HL-60 (cell line): ENCODE measurements at regions not wholly inside any gene's neighbourhood (a gene's known extent, or its start where the extent isn't known, plus 50 kb on each side); places are given as distances from the start of the nearest gene placed in this dataset.

Source experiments
- POLR2AphosphoS5 ChIP-seq: IDR thresholded peaks from 2 replicates; pipeline ENCODE4 v1.6.1; 2012; ENCODE audit warnings: low read depth
- TF ChIP-seq, protein P1 (sequence below): IDR thresholded peaks from one replicate; pipeline ENCODE4 v1.5.1; 2011; ENCODE audit warnings: low read length, control low read depth, inconsistent platforms; ENCODE audit not compliant: insufficient read depth
- TF ChIP-seq, protein P2 (sequence below): IDR thresholded peaks from 2 replicates; pipeline ENCODE4 v1.6.1; 2012; ENCODE audit warnings: low read depth; ENCODE audit not compliant: insufficient replicate concordance

DNA sequence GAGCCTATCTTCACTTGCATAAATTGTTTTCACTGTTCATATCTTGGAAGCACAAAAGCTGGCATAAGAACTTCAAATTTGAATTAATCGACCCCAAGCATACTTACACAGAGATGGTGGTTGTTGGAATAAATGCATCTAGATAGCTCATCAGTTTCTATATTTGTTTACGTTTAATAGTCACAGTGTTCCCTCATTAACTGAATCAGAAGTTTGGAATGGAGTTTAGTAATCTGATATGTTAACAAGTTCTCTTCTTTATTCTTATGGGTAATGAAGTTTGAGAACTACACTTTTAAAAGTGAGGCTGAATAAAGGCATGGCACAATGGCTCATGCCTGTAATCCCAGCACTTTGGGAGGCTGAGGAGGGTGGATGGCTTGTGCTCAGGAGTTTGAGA is 886.7 kb upstream of the PCDH20 start:
- TF ChIP-seq, protein P1, sequence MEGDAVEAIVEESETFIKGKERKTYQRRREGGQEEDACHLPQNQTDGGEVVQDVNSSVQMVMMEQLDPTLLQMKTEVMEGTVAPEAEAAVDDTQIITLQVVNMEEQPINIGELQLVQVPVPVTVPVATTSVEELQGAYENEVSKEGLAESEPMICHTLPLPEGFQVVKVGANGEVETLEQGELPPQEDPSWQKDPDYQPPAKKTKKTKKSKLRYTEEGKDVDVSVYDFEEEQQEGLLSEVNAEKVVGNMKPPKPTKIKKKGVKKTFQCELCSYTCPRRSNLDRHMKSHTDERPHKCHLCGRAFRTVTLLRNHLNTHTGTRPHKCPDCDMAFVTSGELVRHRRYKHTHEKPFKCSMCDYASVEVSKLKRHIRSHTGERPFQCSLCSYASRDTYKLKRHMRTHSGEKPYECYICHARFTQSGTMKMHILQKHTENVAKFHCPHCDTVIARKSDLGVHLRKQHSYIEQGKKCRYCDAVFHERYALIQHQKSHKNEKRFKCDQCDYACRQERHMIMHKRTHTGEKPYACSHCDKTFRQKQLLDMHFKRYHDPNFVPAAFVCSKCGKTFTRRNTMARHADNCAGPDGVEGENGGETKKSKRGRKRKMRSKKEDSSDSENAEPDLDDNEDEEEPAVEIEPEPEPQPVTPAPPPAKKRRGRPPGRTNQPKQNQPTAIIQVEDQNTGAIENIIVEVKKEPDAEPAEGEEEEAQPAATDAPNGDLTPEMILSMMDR: no peak
- TF ChIP-seq, protein P2, sequence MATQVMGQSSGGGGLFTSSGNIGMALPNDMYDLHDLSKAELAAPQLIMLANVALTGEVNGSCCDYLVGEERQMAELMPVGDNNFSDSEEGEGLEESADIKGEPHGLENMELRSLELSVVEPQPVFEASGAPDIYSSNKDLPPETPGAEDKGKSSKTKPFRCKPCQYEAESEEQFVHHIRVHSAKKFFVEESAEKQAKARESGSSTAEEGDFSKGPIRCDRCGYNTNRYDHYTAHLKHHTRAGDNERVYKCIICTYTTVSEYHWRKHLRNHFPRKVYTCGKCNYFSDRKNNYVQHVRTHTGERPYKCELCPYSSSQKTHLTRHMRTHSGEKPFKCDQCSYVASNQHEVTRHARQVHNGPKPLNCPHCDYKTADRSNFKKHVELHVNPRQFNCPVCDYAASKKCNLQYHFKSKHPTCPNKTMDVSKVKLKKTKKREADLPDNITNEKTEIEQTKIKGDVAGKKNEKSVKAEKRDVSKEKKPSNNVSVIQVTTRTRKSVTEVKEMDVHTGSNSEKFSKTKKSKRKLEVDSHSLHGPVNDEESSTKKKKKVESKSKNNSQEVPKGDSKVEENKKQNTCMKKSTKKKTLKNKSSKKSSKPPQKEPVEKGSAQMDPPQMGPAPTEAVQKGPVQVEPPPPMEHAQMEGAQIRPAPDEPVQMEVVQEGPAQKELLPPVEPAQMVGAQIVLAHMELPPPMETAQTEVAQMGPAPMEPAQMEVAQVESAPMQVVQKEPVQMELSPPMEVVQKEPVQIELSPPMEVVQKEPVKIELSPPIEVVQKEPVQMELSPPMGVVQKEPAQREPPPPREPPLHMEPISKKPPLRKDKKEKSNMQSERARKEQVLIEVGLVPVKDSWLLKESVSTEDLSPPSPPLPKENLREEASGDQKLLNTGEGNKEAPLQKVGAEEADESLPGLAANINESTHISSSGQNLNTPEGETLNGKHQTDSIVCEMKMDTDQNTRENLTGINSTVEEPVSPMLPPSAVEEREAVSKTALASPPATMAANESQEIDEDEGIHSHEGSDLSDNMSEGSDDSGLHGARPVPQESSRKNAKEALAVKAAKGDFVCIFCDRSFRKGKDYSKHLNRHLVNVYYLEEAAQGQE: no peak
- TF ChIP-seq POLR2AphosphoS5: no peak
